ENCODE measurements at regions not wholly inside any gene's neighbourhood (a gene's known extent, or its start where the extent isn't known, plus 50 kb on each side); places are given as distances from the start of the nearest gene placed in this dataset.

GRCh38 chr6:122524056-122524455, 52.4 kb upstream of the SERINC1 start:
- no peak for DNase-seq (ENCODE audit: low spot score)

GRCh38 chr6:122530440-122531046, 58.9 kb upstream of the SERINC1 start:
- DNase-seq (ENCODE audit: low spot score) = peak; percentile 59

- no peak for DNase-seq (ENCODE audit: low spot score)
These were observed 61.9 kb upstream of the PKIB start for GRCh38 chr6:122548281-122548680.

GRCh38 chr6:122548820-122549219, 61.4 kb upstream of the PKIB start:
- no peak for DNase-seq (ENCODE audit: low spot score)

GRCh38 chr6:122553697-122554096, 56.5 kb upstream of the PKIB start:
- no peak for DNase-seq (ENCODE audit: low spot score)

GRCh38 chr6:122555561-122555960, 54.6 kb upstream of the PKIB start:
- DNase-seq (ENCODE audit: low spot score) = no peak

GRCh38 chr6:122558080-122558479, 52.1 kb upstream of the PKIB start:
- no peak for DNase-seq (ENCODE audit: low spot score)

Measured in ureter (tissue), 1 donor.